KG1 (cell line): ENCODE measurements at regions not wholly inside any gene's neighbourhood (a gene's known extent, or its start where the extent isn't known, plus 50 kb on each side); places are given as distances from the start of the nearest gene placed in this dataset.

Experiments used
- DNase-seq: peaks from one replicate; lab custom pipeline; 2025; lab: John Stamatoyannopoulos, UW

GRCh38 chr9:693201-694091, 148.1 kb upstream of the DMRT1 start:
- DNase-seq, result no peak

DNA sequence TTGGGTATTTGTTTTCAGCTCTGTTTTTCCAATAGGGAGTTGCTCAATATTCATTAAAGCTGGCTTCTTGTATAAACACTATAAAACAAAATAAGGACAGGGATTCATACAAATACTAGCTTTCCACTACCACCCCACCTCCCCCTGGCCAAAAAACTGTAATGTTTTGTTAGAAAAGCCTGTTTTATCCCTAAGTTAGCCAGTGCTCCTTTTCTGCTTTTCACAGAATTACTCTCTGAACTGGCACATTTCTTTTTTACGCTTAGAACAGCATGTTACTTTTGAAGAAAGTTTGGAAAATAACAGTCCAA, 147.4 kb upstream of the DMRT1 start:
- no peak for DNase-seq

- no peak for DNase-seq
Observed at GRCh38 chr9:694403-695154, 146.9 kb upstream of the DMRT1 start.

GRCh38 chr9:695252-695651, 146.2 kb upstream of the DMRT1 start:
- no peak for DNase-seq

GRCh38 chr9:696332-697323, 144.9 kb upstream of the DMRT1 start:
- no peak for DNase-seq

DNA sequence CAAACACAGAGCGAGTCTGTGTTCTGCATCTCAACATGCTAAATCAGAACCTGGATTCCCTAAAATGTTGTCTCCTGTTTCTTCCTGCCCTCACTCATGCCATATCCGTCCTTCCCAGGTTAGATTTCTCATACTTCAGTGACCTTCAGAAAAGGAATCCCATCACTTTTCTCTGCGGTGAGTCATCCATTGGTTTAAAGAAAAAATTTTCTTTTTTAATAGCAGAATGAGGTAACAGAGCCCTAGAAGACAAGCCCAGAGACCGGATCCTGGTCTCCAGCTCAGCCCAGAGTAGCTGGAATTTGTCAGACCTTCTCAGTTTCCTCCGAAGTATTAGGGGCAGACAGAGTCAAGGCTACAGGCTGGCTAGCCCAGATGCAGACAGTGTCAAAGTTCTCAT, 143.2 kb upstream of the DMRT1 start:
- DNase-seq, result no peak

GRCh38 chr9:698954-699353, 142.5 kb upstream of the DMRT1 start:
- no peak for DNase-seq

- DNase-seq, result no peak
Observed at GRCh38 chr9:699396-699795, 142.1 kb upstream of the DMRT1 start.

GRCh38 chr9:700365-701282, 140.9 kb upstream of the DMRT1 start:
- DNase-seq, result no peak

DNA sequence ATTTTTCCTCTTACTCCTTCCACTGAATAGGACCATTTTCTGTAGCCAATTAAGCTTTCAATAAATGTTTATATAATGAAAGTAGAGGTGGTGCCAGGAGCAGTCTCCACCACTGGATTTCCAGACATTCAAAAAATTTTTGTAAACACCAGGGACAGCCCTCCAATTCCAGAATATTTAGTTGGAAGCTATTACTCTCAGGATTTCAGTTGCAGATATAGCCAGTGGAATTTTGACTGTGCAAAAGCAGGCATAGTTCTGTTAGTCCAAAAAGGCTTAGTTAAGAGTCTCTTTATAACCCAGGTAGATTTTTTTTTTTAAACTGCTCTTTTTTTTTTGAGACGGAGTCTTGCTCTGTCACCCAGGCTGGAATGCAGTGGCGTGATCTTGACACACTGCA, 138.1 kb upstream of the DMRT1 start:
- no peak for DNase-seq

DNA sequence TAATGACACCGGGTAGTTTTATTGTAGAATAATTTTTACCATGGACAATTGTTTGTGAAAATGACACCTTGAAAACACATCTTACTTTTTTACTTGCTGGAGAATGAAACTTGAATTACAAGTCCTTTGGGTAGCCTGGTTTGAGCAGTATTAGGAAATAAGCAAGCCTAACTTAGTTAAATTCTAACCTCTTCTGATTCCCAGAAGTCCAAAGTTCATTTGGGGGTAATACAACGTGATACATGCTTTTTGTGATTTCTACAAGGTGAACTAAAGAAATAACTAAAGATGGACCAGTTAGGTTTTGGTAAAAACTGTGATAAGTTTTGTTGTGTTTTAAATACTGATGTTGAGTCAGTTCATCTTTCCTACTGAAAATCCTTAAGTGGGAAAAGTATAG, 135.4 kb upstream of the DMRT1 start:
- DNase-seq, result no peak

DNA sequence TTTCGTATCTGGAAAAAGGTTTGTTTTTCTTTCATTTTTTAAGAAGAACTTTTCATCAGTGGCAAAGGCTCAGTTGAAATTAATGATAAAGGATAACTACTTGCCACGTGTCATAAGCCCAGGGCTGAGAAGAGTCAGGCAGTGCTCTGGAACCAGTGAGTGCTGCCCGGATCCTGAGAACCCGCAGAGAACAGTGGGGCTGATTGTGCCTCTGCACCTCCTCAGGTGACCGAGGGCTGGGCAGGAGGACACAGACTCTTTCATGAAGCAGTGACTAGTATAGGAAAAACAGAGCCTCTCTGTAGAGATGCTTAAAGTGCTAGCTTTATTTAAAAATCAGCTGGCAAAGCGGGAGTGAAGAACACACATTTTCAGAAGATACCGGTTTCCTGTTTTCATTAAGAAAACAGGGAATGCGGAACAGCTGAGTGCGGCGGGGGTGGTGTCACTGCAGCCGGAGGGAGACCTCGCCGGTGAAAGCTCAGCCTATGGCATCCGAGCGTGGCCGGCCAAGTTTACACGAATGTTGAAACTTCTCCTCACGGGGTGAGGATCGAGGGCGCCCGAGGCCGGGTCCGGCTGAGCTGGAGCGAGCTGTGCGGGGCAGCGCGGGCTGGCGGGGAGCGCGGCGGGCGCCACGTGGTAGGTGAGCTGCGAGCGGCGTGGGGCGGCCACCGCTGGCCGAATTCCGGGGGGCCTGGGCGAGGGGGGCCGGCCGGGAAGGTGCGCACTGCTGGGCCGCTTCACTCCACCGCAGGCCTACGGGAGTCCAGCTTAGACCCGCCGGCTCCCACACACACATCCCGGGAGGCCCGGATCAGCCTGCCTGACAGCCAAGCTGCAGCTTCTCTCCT, 134.7 kb upstream of the DMRT1 start:
- DNase-seq, result peak; percentile 24

- DNase-seq, result no peak
Observed at GRCh38 chr9:708182-708550, 133.3 kb upstream of the DMRT1 start.

GRCh38 chr9:708551-709432, 132.7 kb upstream of the DMRT1 start:
- no peak for DNase-seq

GRCh38 chr9:710951-711745, 130.3 kb upstream of the DMRT1 start:
- DNase-seq, result no peak

GRCh38 chr9:711761-712553, 129.5 kb upstream of the DMRT1 start:
- no peak for DNase-seq

DNA sequence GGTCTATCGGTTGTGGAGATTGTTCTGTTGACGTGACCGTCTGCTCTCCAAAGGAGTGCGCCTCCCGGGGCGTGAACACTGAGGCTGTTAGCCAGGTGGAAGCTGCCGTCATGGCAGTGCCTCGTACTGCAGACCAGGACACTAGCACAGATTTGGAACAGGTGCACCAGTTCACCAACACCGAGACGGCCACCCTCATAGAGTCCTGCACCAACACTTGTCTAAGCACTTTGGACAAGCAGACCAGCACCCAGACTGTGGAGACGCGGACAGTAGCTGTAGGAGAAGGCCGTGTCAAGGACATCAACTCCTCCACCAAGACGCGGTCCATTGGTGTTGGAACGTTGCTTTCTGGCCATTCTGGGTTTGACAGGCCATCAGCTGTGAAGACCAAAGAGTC, 128.9 kb upstream of the DMRT1 start:
- no peak for DNase-seq

DNA sequence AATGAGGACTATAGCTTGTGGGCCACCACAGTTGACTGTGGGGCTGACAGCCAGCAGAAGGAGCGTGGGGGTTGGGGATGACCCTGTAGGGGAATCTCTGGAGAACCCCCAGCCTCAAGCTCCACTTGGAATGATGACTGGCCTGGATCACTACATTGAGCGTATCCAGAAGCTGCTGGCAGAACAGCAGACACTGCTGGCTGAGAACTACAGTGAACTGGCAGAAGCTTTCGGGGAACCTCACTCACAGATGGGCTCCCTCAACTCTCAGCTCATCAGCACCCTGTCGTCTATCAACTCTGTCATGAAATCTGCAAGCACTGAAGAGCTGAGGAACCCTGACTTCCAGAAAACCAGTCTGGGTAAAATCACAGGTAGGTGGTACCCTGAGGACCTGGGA, 128.4 kb upstream of the DMRT1 start:
- DNase-seq, result no peak
